GM23338 (cell line): ENCODE measurements at regions not wholly inside any gene's neighbourhood (a gene's known extent, or its start where the extent isn't known, plus 50 kb on each side); places are given as distances from the start of the nearest gene placed in this dataset.

Experiments
- EZH2 ChIP-seq: fragments of 200-600 bp; sonication (generic); IDR thresholded peaks from one replicate; pipeline ENCODE4 v1.8.0; 2017; ENCODE audit warnings: antibody characterized with exemption, mild to moderate bottlenecking, low read depth; ENCODE audit not compliant: unreplicated experiment
- EZH2phosphoT487 ChIP-seq: fragments of 200-600 bp; sonication (generic); IDR thresholded peaks from one replicate; pipeline ENCODE4 v1.8.1; 2018; ENCODE audit warnings: antibody characterized with exemption; ENCODE audit not compliant: unreplicated experiment
- JUNB ChIP-seq: IDR thresholded peaks from one replicate; pipeline ENCODE4 v1.6.1; 2016; ENCODE audit warnings: antibody characterized with exemption; ENCODE audit not compliant: unreplicated experiment
- POLR2AphosphoS5 ChIP-seq: IDR thresholded peaks from 2 replicates; pipeline ENCODE4 v1.6.1; 2016; ENCODE audit warnings: antibody characterized with exemption, low read depth
- STAT1 ChIP-seq: IDR thresholded peaks from one replicate; pipeline ENCODE4 v1.6.1; 2016; ENCODE audit warnings: antibody characterized with exemption; ENCODE audit not compliant: unreplicated experiment
- ZNF331 ChIP-seq: fragments of 250-450 bp; sonication (Bioruptor Pico); IDR thresholded peaks from 2 replicates; pipeline ENCODE4 v1.5.0; 2020; ENCODE audit warnings: low read depth, mild to moderate bottlenecking, moderate library complexity
- TF ChIP-seq, protein P1 (sequence below), 2 experiments: fragments of 200-600 bp in 1 of 2; sonication (generic) in 1 of 2; conservative IDR thresholded peaks; 2 replicates each; pipeline versions ENCODE4 v1.5.1 to v1.6.1; 2016 to 2017; ENCODE audit warnings: antibody characterized with exemption in 2 of 2, low read depth in 2 of 2, mild to moderate bottlenecking in 2 of 2, moderate library complexity in 1 of 2
- TF ChIP-seq, protein P2 (sequence below): IDR thresholded peaks from 2 replicates; pipeline ENCODE4 v1.6.1; 2016; ENCODE audit warnings: antibody characterized with exemption
- TF ChIP-seq, protein P3 (sequence below): IDR thresholded peaks from one replicate; pipeline ENCODE4 v1.6.1; 2018; ENCODE audit warnings: antibody characterized with exemption; ENCODE audit not compliant: unreplicated experiment

DNA sequence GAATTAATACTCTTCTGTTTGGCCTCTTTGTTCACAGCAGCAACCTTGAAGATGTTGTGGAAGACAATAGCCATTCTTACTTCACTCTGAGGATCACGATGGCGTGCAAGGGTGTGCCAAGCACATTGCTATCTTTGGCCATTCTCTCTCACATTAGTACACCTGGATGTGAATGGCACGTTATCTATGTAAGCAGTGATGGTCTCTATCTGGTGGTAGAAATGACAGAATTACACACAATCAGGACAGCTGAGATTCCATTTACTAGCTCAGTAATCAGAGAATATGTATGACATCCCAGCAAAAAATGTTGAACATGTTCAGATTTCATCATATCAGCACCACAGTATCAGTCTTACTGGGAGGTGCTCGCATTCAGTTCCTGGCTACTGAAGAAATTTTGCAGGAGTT is 116.2 kb downstream of the LCA5 start:
- TF ChIP-seq STAT1 = no peak
- TF ChIP-seq, protein P1, sequence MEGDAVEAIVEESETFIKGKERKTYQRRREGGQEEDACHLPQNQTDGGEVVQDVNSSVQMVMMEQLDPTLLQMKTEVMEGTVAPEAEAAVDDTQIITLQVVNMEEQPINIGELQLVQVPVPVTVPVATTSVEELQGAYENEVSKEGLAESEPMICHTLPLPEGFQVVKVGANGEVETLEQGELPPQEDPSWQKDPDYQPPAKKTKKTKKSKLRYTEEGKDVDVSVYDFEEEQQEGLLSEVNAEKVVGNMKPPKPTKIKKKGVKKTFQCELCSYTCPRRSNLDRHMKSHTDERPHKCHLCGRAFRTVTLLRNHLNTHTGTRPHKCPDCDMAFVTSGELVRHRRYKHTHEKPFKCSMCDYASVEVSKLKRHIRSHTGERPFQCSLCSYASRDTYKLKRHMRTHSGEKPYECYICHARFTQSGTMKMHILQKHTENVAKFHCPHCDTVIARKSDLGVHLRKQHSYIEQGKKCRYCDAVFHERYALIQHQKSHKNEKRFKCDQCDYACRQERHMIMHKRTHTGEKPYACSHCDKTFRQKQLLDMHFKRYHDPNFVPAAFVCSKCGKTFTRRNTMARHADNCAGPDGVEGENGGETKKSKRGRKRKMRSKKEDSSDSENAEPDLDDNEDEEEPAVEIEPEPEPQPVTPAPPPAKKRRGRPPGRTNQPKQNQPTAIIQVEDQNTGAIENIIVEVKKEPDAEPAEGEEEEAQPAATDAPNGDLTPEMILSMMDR (conservative IDR thresholded peaks at IDR 0.05; ENCODE audit: low read depth in 2 of 2) = no peak
- TF ChIP-seq POLR2AphosphoS5 = no peak
- no peak for TF ChIP-seq EZH2phosphoT487
- TF ChIP-seq EZH2 = no peak
- TF ChIP-seq, protein P2, sequence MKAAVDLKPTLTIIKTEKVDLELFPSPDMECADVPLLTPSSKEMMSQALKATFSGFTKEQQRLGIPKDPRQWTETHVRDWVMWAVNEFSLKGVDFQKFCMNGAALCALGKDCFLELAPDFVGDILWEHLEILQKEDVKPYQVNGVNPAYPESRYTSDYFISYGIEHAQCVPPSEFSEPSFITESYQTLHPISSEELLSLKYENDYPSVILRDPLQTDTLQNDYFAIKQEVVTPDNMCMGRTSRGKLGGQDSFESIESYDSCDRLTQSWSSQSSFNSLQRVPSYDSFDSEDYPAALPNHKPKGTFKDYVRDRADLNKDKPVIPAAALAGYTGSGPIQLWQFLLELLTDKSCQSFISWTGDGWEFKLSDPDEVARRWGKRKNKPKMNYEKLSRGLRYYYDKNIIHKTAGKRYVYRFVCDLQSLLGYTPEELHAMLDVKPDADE = no peak
- TF ChIP-seq, protein P3, sequence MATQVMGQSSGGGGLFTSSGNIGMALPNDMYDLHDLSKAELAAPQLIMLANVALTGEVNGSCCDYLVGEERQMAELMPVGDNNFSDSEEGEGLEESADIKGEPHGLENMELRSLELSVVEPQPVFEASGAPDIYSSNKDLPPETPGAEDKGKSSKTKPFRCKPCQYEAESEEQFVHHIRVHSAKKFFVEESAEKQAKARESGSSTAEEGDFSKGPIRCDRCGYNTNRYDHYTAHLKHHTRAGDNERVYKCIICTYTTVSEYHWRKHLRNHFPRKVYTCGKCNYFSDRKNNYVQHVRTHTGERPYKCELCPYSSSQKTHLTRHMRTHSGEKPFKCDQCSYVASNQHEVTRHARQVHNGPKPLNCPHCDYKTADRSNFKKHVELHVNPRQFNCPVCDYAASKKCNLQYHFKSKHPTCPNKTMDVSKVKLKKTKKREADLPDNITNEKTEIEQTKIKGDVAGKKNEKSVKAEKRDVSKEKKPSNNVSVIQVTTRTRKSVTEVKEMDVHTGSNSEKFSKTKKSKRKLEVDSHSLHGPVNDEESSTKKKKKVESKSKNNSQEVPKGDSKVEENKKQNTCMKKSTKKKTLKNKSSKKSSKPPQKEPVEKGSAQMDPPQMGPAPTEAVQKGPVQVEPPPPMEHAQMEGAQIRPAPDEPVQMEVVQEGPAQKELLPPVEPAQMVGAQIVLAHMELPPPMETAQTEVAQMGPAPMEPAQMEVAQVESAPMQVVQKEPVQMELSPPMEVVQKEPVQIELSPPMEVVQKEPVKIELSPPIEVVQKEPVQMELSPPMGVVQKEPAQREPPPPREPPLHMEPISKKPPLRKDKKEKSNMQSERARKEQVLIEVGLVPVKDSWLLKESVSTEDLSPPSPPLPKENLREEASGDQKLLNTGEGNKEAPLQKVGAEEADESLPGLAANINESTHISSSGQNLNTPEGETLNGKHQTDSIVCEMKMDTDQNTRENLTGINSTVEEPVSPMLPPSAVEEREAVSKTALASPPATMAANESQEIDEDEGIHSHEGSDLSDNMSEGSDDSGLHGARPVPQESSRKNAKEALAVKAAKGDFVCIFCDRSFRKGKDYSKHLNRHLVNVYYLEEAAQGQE = no peak
- no peak for TF ChIP-seq JUNB
- TF ChIP-seq ZNF331 (CRISPR knock-in tag) = no peak
